SK-N-MC (cell line): ENCODE measurements at regions not wholly inside any gene's neighbourhood (a gene's known extent, or its start where the extent isn't known, plus 50 kb on each side); places are given as distances from the start of the nearest gene placed in this dataset.

Experiments used
- EZH2 ChIP-seq: fragments of 200-600 bp; sonication (generic); IDR thresholded peaks from one replicate; pipeline ENCODE4 v1.6.1; 2017; ENCODE audit warnings: antibody characterized with exemption
- FOXP2 ChIP-seq: optimal IDR thresholded peaks from 2 replicates; pipeline ENCODE3; 2011; ENCODE audit warnings: mild to moderate bottlenecking, moderate library complexity; ENCODE audit not compliant: insufficient read depth; ENCODE audit errors: extremely low read length, control extremely low read depth
- POLR2AphosphoS5 ChIP-seq: IDR thresholded peaks from 2 replicates; pipeline ENCODE4 v1.6.1; 2012; ENCODE audit warnings: mild to moderate bottlenecking, low read depth, low read length, borderline replicate concordance

GRCh38 chr16:85981826-85982562 is 83.0 kb downstream of the IRF8 start:
- TF ChIP-seq POLR2AphosphoS5: no peak
- no peak for TF ChIP-seq EZH2
- no peak for TF ChIP-seq FOXP2
